ENCODE measurements at regions not wholly inside any gene's neighbourhood (a gene's known extent, or its start where the extent isn't known, plus 50 kb on each side); places are given as distances from the start of the nearest gene placed in this dataset.

GRCh38 chr2:235371018-235371417, 122.8 kb upstream of the AGAP1 start:
- TF ChIP-seq CTCF (IDR thresholded peaks at IDR 0.05) = no peak
- TF ChIP-seq POLR2A (IDR thresholded peaks at IDR 0.05) = no peak

Data from testis (tissue), 2 donors.